GM12874 (cell line): ENCODE measurements at regions not wholly inside any gene's neighbourhood (a gene's known extent, or its start where the extent isn't known, plus 50 kb on each side); places are given as distances from the start of the nearest gene placed in this dataset.

Experiments used
- CTCF ChIP-seq: IDR thresholded peaks from 2 replicates; pipeline ENCODE4 v1.5.1; 2011; ENCODE audit warnings: low read depth, mild to moderate bottlenecking, control low read depth, low read length, moderate library complexity; ENCODE audit not compliant: insufficient read depth

DNA sequence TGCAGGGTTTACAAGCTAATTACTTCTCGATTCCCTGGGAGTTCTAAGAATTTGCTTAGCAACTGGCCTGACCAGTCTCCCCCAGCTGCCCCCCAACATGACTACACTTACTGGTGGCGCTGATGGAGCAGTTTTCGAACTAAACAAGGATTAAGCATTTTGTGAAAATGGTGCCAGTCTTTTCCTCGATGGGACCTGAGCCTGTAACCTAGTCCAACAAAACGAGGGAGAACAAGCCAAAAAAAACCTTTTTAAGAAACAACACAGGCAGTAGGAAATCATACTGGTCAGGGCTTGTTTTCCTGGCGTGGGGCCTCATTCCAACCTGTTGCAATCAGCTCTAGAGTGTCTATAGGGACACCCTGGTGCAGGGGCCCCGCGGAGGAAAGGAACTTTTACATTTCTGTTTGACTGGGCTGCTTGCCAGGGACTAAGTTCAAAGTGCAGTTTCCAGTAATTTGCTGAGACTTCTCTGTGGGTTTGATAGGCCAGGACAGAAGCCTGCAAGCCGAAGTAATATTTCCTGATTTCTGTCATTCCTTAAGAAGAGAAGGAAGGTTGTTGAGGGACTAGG, 158.7 kb downstream of the SPRY1 start:
- no peak for TF ChIP-seq CTCF

GRCh38 chr4:123555807-123556273, 159.2 kb downstream of the SPRY1 start:
- TF ChIP-seq CTCF, result no peak

- TF ChIP-seq CTCF, result no peak
These were observed 159.9 kb downstream of the SPRY1 start for GRCh38 chr4:123556526-123556925.

DNA sequence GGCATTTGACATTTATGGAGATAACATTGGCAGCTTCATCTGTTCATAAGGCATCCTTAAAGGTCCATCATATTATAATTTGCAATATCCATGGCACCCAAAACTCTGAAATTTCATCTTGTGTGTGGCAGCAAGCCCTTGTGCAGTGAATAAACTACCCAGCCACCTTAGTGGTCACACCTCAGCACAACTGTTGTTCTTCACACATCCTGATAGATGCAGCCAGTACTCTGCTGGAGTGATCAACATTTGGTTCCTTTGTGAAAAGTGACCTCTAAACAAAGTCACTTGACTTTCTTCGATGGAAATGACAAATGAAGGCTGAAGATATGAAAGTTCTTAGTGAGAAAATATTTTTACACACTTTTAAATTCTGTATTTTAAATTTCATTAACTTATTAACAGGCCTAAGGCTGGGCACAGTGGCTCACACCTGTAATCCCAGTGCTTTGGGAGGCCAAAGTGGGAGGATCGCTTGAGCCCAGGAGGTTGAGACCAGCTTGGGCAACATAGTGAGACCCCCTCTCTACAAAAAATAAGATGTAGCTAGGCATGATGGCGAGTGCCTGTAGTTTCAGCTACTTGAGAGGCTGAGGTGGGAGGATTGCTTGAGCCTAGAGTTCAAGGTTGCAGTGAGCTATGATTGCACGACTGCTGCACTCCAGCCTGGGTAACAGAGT, 161.4 kb downstream of the SPRY1 start:
- TF ChIP-seq CTCF, result no peak

DNA sequence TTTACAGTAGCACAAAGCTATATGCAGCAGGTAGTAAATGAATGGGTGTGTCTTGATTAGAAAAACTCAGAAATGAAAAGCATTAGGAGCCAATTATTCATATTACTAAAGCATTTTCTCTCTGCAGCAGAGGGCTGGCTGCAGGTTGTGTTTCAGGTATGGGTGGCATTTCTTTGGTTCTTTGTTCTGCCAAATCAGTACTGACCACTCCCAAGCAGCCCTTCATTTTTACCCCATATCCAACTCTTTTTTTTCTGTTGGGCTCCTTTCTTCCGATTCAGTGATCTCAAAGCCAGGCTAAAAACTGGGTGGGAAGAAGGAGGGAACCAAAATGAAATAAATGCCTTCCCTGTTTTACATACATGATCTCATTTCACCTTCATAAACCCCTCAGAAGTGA, 162.3 kb downstream of the SPRY1 start:
- TF ChIP-seq CTCF, result no peak

DNA sequence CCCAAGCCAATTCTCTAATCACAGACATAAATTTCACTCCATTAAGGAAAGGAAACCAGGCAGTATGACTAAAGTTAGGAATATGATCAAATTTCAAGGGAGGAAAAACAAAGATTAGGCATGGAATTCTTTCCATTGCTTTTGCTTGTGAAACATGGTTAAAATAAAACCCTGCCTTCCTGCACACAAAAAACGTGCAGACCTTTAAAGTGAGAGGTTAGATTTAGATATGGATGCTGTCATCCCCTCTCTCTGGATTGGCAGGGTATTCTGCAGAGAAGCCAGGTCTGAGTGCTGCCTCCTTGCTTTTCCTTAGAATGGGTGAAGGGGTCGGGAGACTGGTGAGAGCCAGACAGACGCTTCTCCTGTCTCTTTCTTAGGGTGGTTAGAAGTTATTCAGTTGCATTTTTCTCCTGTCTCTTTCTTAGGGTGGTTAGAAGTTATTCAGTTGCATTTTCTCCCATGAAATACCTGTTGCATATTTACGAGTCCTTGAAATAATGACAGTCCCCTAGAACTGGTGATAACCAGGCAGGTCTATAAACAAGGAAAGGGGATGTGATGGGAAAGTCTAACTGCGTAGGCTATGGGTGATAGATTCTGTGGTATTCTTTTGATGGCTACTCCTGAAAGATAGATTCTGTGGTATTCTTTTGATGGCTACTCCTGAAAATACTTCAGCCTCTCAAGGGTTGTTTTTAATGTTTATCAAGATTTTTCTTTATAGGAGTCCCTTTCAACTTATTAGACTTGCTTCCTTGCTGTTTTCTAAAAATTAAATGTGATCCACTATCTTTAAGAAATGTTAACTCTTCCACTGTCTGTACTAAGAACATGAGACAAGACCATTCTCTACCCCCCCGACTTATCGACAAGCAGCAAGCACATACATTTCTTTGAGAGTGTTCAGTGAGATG, 163.6 kb downstream of the SPRY1 start:
- TF ChIP-seq CTCF, result no peak

GRCh38 chr4:123561525-123561924, 164.9 kb downstream of the SPRY1 start:
- no peak for TF ChIP-seq CTCF
